ENCODE measurements at regions not wholly inside any gene's neighbourhood (a gene's known extent, or its start where the extent isn't known, plus 50 kb on each side); places are given as distances from the start of the nearest gene placed in this dataset.
A peak's percentile ranks its signal among the peaks of the same experiment; 100 is the strongest.

DNA sequence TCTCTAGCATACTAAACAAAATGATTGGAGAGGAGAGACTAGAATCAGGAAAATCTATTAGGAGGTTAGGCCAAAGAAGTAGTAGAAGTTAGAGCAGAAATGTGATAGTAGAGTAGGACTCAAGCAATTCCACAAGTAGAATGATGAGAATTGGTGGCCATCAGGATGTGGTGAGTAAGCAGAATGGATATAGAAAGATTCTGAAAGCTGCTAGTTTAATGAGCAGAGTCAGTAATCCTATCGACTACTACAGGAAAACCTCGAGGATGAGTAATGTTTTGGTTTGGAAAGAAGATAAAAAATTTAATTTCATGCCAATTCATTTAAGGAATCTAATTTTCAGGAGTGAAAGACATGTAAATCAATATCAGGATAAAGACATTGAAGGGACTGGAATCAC lies 648.3 kb upstream of the PHF14 start:
- Histone ChIP-seq H3K4me1 (ENCODE audit: insufficient read depth, low read length) (no peaks in the 10 kb centered on the region), H3K4me2 (ENCODE audit: low read length) (no peak overlapping the region), H2AFZ (ENCODE audit: low read depth, low read length) (no peak overlapping the region), H3K9ac (ENCODE audit: low read length) (no peak overlapping the region), H3K27ac (ENCODE audit: low read depth, low read length) (no peak overlapping the region), H3K9me3 (ENCODE audit: insufficient read depth, low read depth, low read length) (no peaks in the 10 kb centered on the region), H4K20me1 (ENCODE audit: insufficient read depth, low read length) (no peaks in the 10 kb centered on the region), H3K36me3 (ENCODE audit: insufficient read depth, low read length) (no peaks in the 10 kb centered on the region), H3K27me3 (ENCODE audit: insufficient read depth, low read length) (no peaks in the 10 kb centered on the region), H3K4me3 (ENCODE audit: insufficient read depth, low read depth, low read length) (no peak overlapping the region), H3K79me2 (ENCODE audit: insufficient read depth, low read length) (no peaks in the 10 kb centered on the region)
- TF ChIP-seq EZH2 (IDR thresholded peaks at IDR 0.05; ENCODE audit: insufficient read depth, low read length), result no peak
- TF ChIP-seq, protein P1, sequence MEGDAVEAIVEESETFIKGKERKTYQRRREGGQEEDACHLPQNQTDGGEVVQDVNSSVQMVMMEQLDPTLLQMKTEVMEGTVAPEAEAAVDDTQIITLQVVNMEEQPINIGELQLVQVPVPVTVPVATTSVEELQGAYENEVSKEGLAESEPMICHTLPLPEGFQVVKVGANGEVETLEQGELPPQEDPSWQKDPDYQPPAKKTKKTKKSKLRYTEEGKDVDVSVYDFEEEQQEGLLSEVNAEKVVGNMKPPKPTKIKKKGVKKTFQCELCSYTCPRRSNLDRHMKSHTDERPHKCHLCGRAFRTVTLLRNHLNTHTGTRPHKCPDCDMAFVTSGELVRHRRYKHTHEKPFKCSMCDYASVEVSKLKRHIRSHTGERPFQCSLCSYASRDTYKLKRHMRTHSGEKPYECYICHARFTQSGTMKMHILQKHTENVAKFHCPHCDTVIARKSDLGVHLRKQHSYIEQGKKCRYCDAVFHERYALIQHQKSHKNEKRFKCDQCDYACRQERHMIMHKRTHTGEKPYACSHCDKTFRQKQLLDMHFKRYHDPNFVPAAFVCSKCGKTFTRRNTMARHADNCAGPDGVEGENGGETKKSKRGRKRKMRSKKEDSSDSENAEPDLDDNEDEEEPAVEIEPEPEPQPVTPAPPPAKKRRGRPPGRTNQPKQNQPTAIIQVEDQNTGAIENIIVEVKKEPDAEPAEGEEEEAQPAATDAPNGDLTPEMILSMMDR (IDR thresholded peaks at IDR 0.05; ENCODE audit: insufficient read depth, low read depth, low read length), result no peak
- no peak overlapping the region for H3K4me3 Mint-ChIP-seq (ENCODE audit: unreplicated experiment)
- no peak for FAIRE-seq
- H3K27me3 Mint-ChIP-seq (ENCODE audit: low read depth, unreplicated experiment), result no peaks in the 10 kb centered on the region
- H3K9me3 Mint-ChIP-seq (ENCODE audit: unreplicated experiment), result no peaks in the 10 kb centered on the region
- no peaks in the 10 kb centered on the region for H3K36me3 Mint-ChIP-seq (ENCODE audit: low read depth, unreplicated experiment)
- no peak for DNase-seq (ENCODE audit: low read depth)
- H3K27ac Mint-ChIP-seq (ENCODE audit: unreplicated experiment), result peak overlapping the region; percentile 41
- peaks cover 9% of the 10 kb centered on the region for H3K4me1 Mint-ChIP-seq (ENCODE audit: low read depth, unreplicated experiment)

DNA sequence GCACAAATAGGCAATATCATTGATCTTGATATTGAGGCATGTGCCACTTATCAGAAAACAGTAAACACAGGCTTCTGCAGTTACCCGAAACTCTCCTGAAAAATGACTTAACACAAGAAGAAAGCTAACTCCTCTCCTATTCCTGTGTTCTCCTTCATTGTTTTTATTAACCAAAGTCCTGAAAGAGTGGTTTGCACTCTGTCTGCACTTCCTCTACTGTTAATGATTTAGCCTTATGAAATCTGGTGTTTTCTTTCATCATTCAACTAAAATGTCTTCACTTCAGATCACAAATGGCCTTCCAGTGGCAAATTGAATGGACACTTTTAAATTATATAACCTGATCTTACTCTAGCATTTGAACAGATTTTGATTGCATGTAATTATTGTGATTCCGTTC lies 630.6 kb upstream of the PHF14 start:
- no peaks in the 10 kb centered on the region for H3K79me2 ChIP-seq (ENCODE audit: insufficient read depth, low read length)
- H3K4me3 ChIP-seq (ENCODE audit: insufficient read depth, low read depth, low read length), result no peak overlapping the region
- DNase-seq (ENCODE audit: low read depth), result no peak
- TF ChIP-seq, protein P1 (IDR thresholded peaks at IDR 0.05; ENCODE audit: insufficient read depth, low read depth, low read length), result no peak
- TF ChIP-seq EZH2 (IDR thresholded peaks at IDR 0.05; ENCODE audit: insufficient read depth, low read length), result no peak
- no peaks in the 10 kb centered on the region for H3K4me1 ChIP-seq (ENCODE audit: insufficient read depth, low read length)
- no peaks in the 10 kb centered on the region for H3K4me1 Mint-ChIP-seq (ENCODE audit: low read depth, unreplicated experiment)
- no peaks in the 10 kb centered on the region for H3K36me3 Mint-ChIP-seq (ENCODE audit: low read depth, unreplicated experiment)
- no peaks in the 10 kb centered on the region for H3K9me3 ChIP-seq (ENCODE audit: insufficient read depth, low read depth, low read length)
- H3K36me3 ChIP-seq (ENCODE audit: insufficient read depth, low read length), result no peaks in the 10 kb centered on the region
- FAIRE-seq, result no peak
- no peak overlapping the region for H2AFZ ChIP-seq (ENCODE audit: low read depth, low read length)
- no peak overlapping the region for H3K27ac Mint-ChIP-seq (ENCODE audit: unreplicated experiment)
- no peaks in the 10 kb centered on the region for H3K27me3 ChIP-seq (ENCODE audit: insufficient read depth, low read length)
- no peak overlapping the region for H3K9ac ChIP-seq (ENCODE audit: low read length)
- no peaks in the 10 kb centered on the region for H3K9me3 Mint-ChIP-seq (ENCODE audit: unreplicated experiment)
- no peaks in the 10 kb centered on the region for H4K20me1 ChIP-seq (ENCODE audit: insufficient read depth, low read length)
- H3K4me2 ChIP-seq (ENCODE audit: low read length), result no peak overlapping the region
- H3K27ac ChIP-seq (ENCODE audit: low read depth, low read length), result no peak overlapping the region
- no peaks in the 10 kb centered on the region for H3K27me3 Mint-ChIP-seq (ENCODE audit: low read depth, unreplicated experiment)
- H3K4me3 Mint-ChIP-seq (ENCODE audit: unreplicated experiment), result no peak overlapping the region

DNA sequence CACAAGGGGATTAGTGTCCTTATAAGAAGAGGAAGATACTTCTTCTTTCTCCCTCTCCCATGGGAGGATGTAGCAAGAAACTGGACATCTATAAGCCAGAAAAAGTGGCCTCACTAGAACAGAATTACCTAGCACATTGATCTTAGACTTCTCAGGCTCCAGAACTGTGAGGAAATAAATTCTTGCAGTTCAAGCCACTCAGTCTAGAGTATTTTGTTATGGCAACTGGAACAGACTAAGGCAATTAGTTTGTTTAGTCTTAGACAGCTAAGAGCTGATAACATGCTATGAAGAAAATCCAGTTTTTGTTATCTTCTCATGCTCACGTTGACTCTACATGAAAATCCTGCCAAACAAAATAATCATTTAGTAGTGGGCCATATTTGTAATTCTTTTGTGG lies 627.6 kb upstream of the PHF14 start:
- DNase-seq (ENCODE audit: low read depth) (peak; percentile 45), FAIRE-seq (no peak)
- H3K4me2 ChIP-seq (ENCODE audit: low read length), result no peak overlapping the region
- H3K9ac ChIP-seq (ENCODE audit: low read length), result no peak overlapping the region
- H3K36me3 ChIP-seq (ENCODE audit: insufficient read depth, low read length), result no peaks in the 10 kb centered on the region
- no peak overlapping the region for H3K27ac ChIP-seq (ENCODE audit: low read depth, low read length)
- no peaks in the 10 kb centered on the region for H3K27me3 ChIP-seq (ENCODE audit: insufficient read depth, low read length)
- Mint-ChIP-seq H3K27ac (ENCODE audit: unreplicated experiment) (peak overlapping the region; percentile 48), H3K27me3 (ENCODE audit: low read depth, unreplicated experiment) (no peaks in the 10 kb centered on the region), H3K4me3 (ENCODE audit: unreplicated experiment) (no peak overlapping the region), H3K4me1 (ENCODE audit: low read depth, unreplicated experiment) (no peaks in the 10 kb centered on the region), H3K36me3 (ENCODE audit: low read depth, unreplicated experiment) (no peaks in the 10 kb centered on the region), H3K9me3 (ENCODE audit: unreplicated experiment) (no peaks in the 10 kb centered on the region)
- no peaks in the 10 kb centered on the region for H3K9me3 ChIP-seq (ENCODE audit: insufficient read depth, low read depth, low read length)
- no peak overlapping the region for H3K4me3 ChIP-seq (ENCODE audit: insufficient read depth, low read depth, low read length)
- H3K79me2 ChIP-seq (ENCODE audit: insufficient read depth, low read length), result no peaks in the 10 kb centered on the region
- no peaks in the 10 kb centered on the region for H3K4me1 ChIP-seq (ENCODE audit: insufficient read depth, low read length)
- TF ChIP-seq, protein P1 (IDR thresholded peaks at IDR 0.05; ENCODE audit: insufficient read depth, low read depth, low read length), result no peak
- no peak for TF ChIP-seq EZH2 (IDR thresholded peaks at IDR 0.05; ENCODE audit: insufficient read depth, low read length)
- H4K20me1 ChIP-seq (ENCODE audit: insufficient read depth, low read length), result no peaks in the 10 kb centered on the region
- H2AFZ ChIP-seq (ENCODE audit: low read depth, low read length), result no peak overlapping the region

Data from astrocyte (in vitro differentiated cells and primary cell).